GM12892 (cell line): ENCODE measurements at regions not wholly inside any gene's neighbourhood (a gene's known extent, or its start where the extent isn't known, plus 50 kb on each side); places are given as distances from the start of the nearest gene placed in this dataset.

Experiments
- POLR2A ChIP-seq: IDR thresholded peaks from 2 replicates; pipeline ENCODE4 v1.6.1; 2011; ENCODE audit warnings: low read depth, low read length, control low read depth
- POLR2AphosphoS5 ChIP-seq: IDR thresholded peaks from 2 replicates; pipeline ENCODE4 v1.6.1; 2011; ENCODE audit warnings: low read depth, low read length, control low read depth

GRCh38 chr6:90382760-90383159 is 86.1 kb upstream of the BACH2 start:
- no peak for TF ChIP-seq POLR2AphosphoS5
- no peak for TF ChIP-seq POLR2A
